Common myeloid progenitor, CD34-positive (primary cell): ENCODE measurements at regions not wholly inside any gene's neighbourhood (a gene's known extent, or its start where the extent isn't known, plus 50 kb on each side); places are given as distances from the start of the nearest gene placed in this dataset.

ENCODE experiments used
- CTCF ChIA-PET: fragments of 350-600 bp; sonication (Branson Sonifier 250); formaldehyde crosslinking; loops from one replicate; lab custom pipeline; 2021; ENCODE audit warnings: antibody characterized with exemption; lab: Charles Lee
- POLR2A ChIA-PET: fragments of 350-600 bp; sonication (Branson Sonifier 250); formaldehyde crosslinking; loops from one replicate; lab custom pipeline; 2021; ENCODE audit warnings: antibody characterized with exemption; lab: Charles Lee
- DNase-seq, 3 donors: peaks; one replicate each; pipeline versions ENCODE4 v3.0.0 to v3.0.0-alpha.2; 2013
- H3K27ac ChIP-seq, 2 experiments: 1 replicate in 1 of 2; 2 replicates in 1 of 2; pipeline ENCODE4 v1.7.0; 2013; ENCODE audit warnings: inconsistent platforms in 2 of 2, low read length in 2 of 2, mild to moderate bottlenecking in 2 of 2, low read depth in 1 of 2, moderate library complexity in 1 of 2; ENCODE audit not compliant: severe bottlenecking in 2 of 2, insufficient read depth in 1 of 2, poor library complexity in 1 of 2
- H3K27me3 ChIP-seq, 5 experiments: replicated peaks in 2 of 5; 1 replicate in 3 of 5; 2 replicates in 2 of 5; pipeline versions ENCODE4 v1.6.1 to v1.7.0; 2013; ENCODE audit warnings: low read length in 4 of 5, mild to moderate bottlenecking in 2 of 5, moderate library complexity in 2 of 5, inconsistent platforms in 1 of 5; ENCODE audit not compliant: insufficient read depth in 5 of 5, control insufficient read depth in 4 of 5
- H3K36me3 ChIP-seq, 4 experiments: 1 replicate in 2 of 4; 2 replicates in 2 of 4; pipeline versions ENCODE4 v1.6.1 to v1.7.0; 2013; ENCODE audit warnings: low read length in 3 of 4, control low read depth in 1 of 4, mild to moderate bottlenecking in 1 of 4; ENCODE audit not compliant: control insufficient read depth in 4 of 4, insufficient read depth in 4 of 4
- H3K4me1 ChIP-seq, 4 experiments: 1 replicate in 3 of 4; 2 replicates in 1 of 4; pipeline versions ENCODE4 v1.6.1 to v1.7.1; 2013; ENCODE audit warnings: low read length in 3 of 4, mild to moderate bottlenecking in 3 of 4, control low read depth in 1 of 4, inconsistent platforms in 1 of 4, moderate library complexity in 1 of 4; ENCODE audit not compliant: control insufficient read depth in 4 of 4, insufficient read depth in 4 of 4; ENCODE audit errors: control extremely low read depth in 1 of 4
- H3K4me3 ChIP-seq, 7 experiments: 1 replicate in 4 of 7; 2 replicates in 3 of 7; pipeline versions ENCODE4 v1.5.1 to v1.7.0; 2013; ENCODE audit warnings: mild to moderate bottlenecking in 7 of 7, low read length in 6 of 7, moderate library complexity in 6 of 7, inconsistent platforms in 2 of 7, low read depth in 2 of 7, control low read depth in 1 of 7; ENCODE audit not compliant: insufficient read depth in 4 of 7, control insufficient read depth in 1 of 7; ENCODE audit errors: extremely low read depth in 1 of 7
- H3K9me3 ChIP-seq, 5 experiments: 1 replicate in 4 of 5; 2 replicates in 1 of 5; pipeline versions ENCODE4 v1.6.1 to v1.7.1; 2013; ENCODE audit warnings: low read length in 4 of 5, mild to moderate bottlenecking in 2 of 5, inconsistent platforms in 1 of 5, low read depth in 1 of 5, moderate library complexity in 1 of 5; ENCODE audit not compliant: control insufficient read depth in 4 of 5, insufficient read depth in 2 of 5; ENCODE audit errors: control extremely low read depth in 1 of 5
- WGBS: methylation state at CpG from one replicate; pipeline ENCODE4 v1.1.5; 2013; ENCODE audit not compliant: insufficient coverage; 5-methylcytosine and 5-hydroxymethylcytosine counted together

- Histone ChIP-seq H3K27me3 (no peaks in the 10 kb centered on the region), H3K27ac (no peak overlapping the region), H3K36me3 (no peaks in the 10 kb centered on the region), H3K4me1 (no peaks in the 10 kb centered on the region), H3K9me3 (peaks cover 0 to 8% (median 1%) of the 10 kb centered on the region in 5 experiments), H3K4me3 (no peak overlapping the region)
- CTCF ChIA-PET = no interaction called here
- POLR2A ChIA-PET = no interaction called here
- no peak for DNase-seq
- WGBS = no CpG with 5 or more reads among the region's 1 CpG
Observed at GRCh38 chr3:64936556-64936955, 248.8 kb upstream of the ADAMTS9 start.

GRCh38 chr3:64935971-64936370 lies 248.2 kb upstream of the ADAMTS9 start:
- no peak overlapping the region for H3K4me3 ChIP-seq
- H3K27ac ChIP-seq = no peak overlapping the region
- H3K4me1 ChIP-seq = no peaks in the 10 kb centered on the region
- H3K27me3 ChIP-seq = no peaks in the 10 kb centered on the region
- CTCF ChIA-PET = no interaction called here
- no peaks in the 10 kb centered on the region for H3K36me3 ChIP-seq
- peaks cover 0 to 8% (median 1%) of the 10 kb centered on the region in 5 experiments for H3K9me3 ChIP-seq
- WGBS = no CpG with 5 or more reads among the region's 2 CpGs
- no peak for DNase-seq
- POLR2A ChIA-PET = no interaction called here

GRCh38 chr3:64932666-64933342 lies 245.0 kb upstream of the ADAMTS9 start:
- H3K27ac ChIP-seq = no peak overlapping the region
- peaks cover 0 to 8% (median 1%) of the 10 kb centered on the region in 5 experiments for H3K9me3 ChIP-seq
- no peaks in the 10 kb centered on the region for H3K4me1 ChIP-seq
- POLR2A ChIA-PET = no interaction called here
- H3K27me3 ChIP-seq = no peaks in the 10 kb centered on the region
- no peaks in the 10 kb centered on the region for H3K36me3 ChIP-seq
- CTCF ChIA-PET = no interaction called here
- WGBS = 100% methylated on average over 2 of the region's 8 CpGs
- no peak for DNase-seq
- H3K4me3 ChIP-seq = no peak overlapping the region

- CTCF ChIA-PET = no interaction called here
- POLR2A ChIA-PET = no interaction called here
- no CpG with 5 or more reads among the region's 2 CpGs for WGBS
Observed at GRCh38 chr3:64932016-64932518, 244.3 kb upstream of the ADAMTS9 start.

GRCh38 chr3:64930891-64931290 lies 243.1 kb upstream of the ADAMTS9 start:
- ChIA-PET POLR2A (no interaction called here), CTCF (no interaction called here)
- no peak overlapping the region for H3K27ac ChIP-seq
- WGBS = no CpG with 5 or more reads among the region's 2 CpGs
- peaks cover 0 to 8% (median 1%) of the 10 kb centered on the region in 5 experiments for H3K9me3 ChIP-seq
- no peak overlapping the region for H3K4me3 ChIP-seq
- H3K4me1 ChIP-seq = no peaks in the 10 kb centered on the region
- H3K36me3 ChIP-seq = no peaks in the 10 kb centered on the region
- DNase-seq = no peak
- H3K27me3 ChIP-seq = no peaks in the 10 kb centered on the region

More at GRCh38 chr3:64932016-64932518, 244.3 kb upstream of the ADAMTS9 start:
- no peaks in the 10 kb centered on the region for H3K27me3 ChIP-seq
- H3K27ac ChIP-seq = no peak overlapping the region
- peaks cover 0 to 8% (median 1%) of the 10 kb centered on the region in 5 experiments for H3K9me3 ChIP-seq
- no peaks in the 10 kb centered on the region for H3K4me1 ChIP-seq
- no peak for DNase-seq
- no peaks in the 10 kb centered on the region for H3K36me3 ChIP-seq
- no peak overlapping the region for H3K4me3 ChIP-seq

GRCh38 chr3:64928683-64929082 lies 240.9 kb upstream of the ADAMTS9 start:
- WGBS = no CpG with 5 or more reads among the region's 3 CpGs
- no peak for DNase-seq
- no peaks in the 10 kb centered on the region for H3K4me1 ChIP-seq
- H3K36me3 ChIP-seq = no peaks in the 10 kb centered on the region
- POLR2A ChIA-PET = no interaction called here
- no peaks in the 10 kb centered on the region for H3K27me3 ChIP-seq
- H3K27ac ChIP-seq = no peak overlapping the region
- no peak overlapping the region for H3K4me3 ChIP-seq
- CTCF ChIA-PET = no interaction called here
- H3K9me3 ChIP-seq = peaks cover 0 to 8% (median 1%) of the 10 kb centered on the region in 5 experiments

GRCh38 chr3:64927689-64928088 lies 239.9 kb upstream of the ADAMTS9 start:
- 82% methylated on average over 2 of the region's 3 CpGs for WGBS
- Histone ChIP-seq H3K27ac (no peak overlapping the region), H3K4me1 (no peaks in the 10 kb centered on the region), H3K36me3 (no peaks in the 10 kb centered on the region), H3K4me3 (no peak overlapping the region), H3K9me3 (peaks cover 0 to 1% (median under 1%) of the 10 kb centered on the region in 5 experiments), H3K27me3 (no peaks in the 10 kb centered on the region)
- ChIA-PET CTCF (interaction anchor here (0.6 kb wide), 1 partner anchor 904 kb away, joined by 3 read pairs; no protein-coding TSS in a partner anchor), POLR2A (no interaction called here)
- DNase-seq = no peak
